GM18517 (cell line): ENCODE measurements at regions not wholly inside any gene's neighbourhood (a gene's known extent, or its start where the extent isn't known, plus 50 kb on each side); places are given as distances from the start of the nearest gene placed in this dataset.
"Not testable (repeated sequence)": the region's sequence is repeated elsewhere in the genome, so short reads cannot be mapped to it uniquely, and the experiment has no call there.

Source experiments
- ATAC-seq: cut with Tn5 transposase; IDR thresholded peaks from one replicate; pipeline ENCODE4 v1.9.1; 2021; ENCODE audit warnings: mild to moderate bottlenecking, moderate library complexity; ENCODE audit not compliant: unreplicated experiment

DNA sequence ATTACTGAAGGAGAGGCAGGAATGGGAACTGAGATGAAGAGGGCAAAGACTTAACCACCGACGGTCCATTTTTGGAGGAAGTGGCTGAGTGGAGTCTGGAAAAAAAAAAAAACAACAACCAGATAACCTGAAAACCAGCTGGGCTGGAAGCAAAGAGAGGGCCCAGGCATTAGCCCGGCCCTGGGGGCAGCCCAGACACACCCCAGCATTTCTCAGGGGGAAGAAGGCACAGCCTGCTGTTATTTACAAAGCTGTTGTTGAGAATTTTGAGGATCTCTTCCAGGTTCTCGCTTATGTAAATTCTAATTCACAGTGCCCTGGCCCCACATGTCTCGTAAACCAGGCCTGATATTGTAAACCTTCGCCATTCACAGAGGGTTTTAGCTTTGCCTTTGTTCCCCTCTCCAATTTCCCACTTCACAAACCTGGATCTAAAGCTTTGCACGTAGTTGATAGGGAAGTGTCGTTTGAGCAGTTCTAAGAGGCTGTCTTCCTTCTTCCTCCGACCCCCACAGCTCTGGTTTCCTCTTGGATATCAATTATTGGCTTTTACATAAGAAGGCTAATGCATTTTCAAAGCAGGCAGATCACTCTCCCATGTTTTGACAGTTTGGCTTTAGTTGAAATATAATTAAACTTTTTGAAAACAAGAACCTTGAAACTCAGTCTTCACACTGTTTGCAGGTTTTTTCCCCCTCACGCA lies 161.8 kb upstream of the IRF2BP2 start:
- ATAC-seq, result no peak

DNA sequence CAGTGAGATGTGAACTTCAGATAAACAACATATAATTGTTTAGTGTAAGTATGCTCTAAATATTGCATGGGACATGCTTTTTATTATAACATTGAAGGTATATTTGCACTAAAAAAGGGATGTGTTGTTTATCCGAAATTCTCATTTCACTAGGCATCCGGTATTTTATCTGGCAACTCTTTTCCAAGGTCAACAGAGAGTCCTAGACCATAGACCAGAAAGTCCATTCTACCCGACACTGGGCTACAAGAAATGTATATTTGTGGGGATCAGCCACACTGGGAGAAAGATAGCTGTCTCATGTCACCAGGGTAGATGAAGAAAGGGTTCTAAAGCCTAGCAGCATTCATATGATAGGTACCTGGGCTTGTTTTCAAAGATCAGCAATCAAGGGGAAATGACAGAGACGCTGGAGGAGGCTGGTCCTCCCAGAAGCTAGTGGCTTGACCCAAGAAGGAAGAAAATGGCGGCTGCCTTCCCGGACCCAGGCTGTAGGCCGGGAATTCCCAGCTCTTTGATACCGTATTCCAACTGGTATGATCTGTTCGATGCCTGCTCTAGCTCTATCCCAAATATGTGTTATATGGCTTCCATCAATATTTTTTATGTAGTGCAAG lies 161.1 kb upstream of the IRF2BP2 start:
- no peak for ATAC-seq

DNA sequence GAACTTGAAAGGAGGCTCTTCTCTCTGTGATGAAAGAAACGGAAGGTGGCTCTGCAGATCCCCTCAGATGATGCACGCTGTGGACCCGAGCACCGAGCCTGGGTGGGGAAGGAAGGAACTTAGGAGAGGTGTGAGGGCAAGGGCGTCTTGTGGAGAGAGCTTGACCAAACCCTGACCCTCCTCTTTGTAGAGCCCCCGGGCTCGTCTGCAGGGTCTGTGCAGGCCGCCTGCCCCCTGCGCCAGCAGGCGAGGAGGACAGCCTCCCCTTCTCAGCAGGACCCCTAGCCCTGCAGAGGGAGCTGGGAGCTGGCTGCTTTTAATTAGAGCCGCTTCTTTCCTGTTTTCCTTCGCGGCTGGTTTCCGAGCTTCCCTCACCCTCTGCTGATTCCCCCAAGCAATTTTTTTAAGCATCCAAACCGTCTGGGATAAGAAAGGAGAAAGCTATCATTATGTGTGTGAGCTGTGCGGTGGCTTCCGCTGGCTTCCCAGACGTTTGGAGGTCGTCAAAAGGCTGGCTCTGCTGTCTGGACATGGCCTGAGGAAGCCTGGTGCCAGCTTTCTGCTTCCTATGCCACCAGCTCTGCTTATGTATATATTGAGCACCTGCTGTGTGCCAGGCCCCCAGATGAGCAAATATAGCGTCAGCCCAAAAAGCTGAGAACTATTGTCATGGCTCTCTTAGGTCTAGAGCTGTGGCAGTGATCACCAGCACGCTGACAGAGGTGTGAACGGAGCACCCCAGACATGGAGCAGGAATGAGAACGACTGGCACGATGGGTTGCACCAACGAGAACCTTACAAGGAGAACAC lies 160.2 kb upstream of the IRF2BP2 start:
- ATAC-seq, result no peak

DNA sequence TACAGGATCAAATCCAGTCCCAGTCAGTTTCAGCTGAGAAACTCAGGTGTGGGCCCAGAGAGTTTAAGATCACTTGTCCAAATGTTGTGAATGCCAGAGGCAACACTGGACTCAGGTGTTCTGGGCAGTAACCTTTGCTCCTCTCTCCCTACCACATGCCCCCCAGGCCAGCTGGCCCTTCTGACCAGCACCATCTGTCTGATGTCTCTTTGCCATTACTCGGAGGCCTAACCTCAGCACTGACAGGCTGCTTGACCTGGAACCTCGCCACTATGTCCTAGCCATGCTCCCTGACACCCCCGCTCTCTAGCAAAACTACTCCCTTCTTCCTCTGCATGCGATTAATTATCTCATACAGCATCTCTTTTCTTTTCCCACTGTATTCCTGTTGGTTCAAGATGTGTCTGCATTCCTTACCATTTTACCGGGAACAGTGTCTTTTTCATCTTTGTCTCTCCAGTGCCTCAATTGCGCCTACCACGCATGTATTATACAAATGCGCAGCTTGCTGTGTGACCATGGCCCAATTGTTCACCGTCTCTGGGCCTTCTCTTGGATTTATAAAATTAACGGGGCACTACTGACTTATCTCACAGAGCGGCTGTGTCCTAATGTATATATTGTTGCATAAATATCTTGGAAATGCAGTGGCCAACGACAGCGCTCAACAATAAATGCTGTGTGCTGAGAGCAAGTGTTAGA lies 159.5 kb upstream of the IRF2BP2 start:
- ATAC-seq, result no peak

DNA sequence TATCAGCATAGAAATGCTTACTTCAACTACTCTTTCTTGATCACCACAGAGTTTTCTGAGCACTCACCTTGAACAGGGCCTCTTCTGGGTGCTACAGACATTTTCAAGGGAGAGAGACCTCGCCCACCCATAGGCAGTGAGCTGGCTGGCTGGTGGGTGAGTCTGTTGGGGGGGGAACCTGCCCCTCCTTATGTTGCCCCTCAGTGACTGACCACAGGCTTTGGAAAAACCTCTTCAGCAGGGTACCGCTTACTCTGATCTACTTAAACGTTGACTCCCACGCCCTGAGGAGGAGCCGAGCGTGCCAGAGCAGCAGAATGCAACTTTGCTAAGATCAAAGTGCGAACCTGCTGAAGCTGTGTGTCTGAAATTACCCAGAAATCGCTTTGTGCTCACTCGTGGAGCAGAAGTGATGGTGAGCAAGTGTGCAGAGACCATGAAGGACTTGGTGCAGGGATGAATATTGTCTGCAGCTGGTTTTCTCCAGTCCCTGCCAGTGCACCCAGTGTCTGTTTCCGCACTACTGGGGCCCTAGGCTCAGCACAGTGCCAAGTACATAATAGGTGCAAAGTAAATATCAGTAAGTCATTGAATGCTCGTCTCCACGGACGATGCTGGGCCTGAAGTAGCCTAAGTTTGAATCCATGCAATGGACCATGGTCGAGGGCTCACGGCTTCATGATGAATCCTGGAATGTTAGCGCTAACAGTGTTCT lies 158.7 kb upstream of the IRF2BP2 start:
- no peak for ATAC-seq

DNA sequence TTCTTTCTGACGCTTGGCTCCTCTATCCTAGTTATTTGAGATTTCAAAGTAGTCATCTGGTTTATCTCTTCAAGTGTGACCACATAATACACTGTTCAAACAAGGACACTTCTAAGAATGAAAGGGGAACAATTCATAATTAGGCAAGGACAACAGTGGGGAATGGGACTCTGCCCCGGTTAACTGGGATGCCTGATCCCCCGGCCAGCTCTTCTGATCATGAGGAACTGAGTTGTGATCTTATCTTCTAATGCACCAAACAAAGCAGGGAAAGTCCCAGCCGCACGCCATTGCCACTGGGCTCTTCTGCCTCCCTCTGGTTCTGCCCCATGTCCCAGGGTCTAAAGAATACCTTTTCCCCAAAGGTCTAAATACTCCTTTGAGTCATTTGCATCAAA lies 158.2 kb upstream of the IRF2BP2 start:
- no peak for ATAC-seq

DNA sequence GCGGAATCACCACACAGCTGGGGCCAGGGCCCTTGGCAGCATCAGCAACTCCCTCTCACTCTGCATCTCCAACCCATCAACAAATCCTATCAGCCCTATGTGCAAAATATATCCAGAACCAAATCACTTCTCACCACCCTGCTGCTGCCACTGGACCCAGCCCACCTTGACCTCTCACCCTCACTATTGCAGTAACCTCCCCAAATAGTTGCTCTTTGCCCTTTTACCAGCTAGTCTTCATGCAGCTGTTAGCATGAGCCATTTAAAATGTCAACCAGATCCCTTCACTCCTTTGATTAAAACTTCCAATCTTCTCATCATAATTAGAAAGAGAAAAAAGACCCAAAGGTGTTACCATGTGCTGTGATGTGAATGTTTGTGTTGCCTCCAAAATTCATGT lies 155.7 kb upstream of the IRF2BP2 start:
- ATAC-seq, result no peak

DNA sequence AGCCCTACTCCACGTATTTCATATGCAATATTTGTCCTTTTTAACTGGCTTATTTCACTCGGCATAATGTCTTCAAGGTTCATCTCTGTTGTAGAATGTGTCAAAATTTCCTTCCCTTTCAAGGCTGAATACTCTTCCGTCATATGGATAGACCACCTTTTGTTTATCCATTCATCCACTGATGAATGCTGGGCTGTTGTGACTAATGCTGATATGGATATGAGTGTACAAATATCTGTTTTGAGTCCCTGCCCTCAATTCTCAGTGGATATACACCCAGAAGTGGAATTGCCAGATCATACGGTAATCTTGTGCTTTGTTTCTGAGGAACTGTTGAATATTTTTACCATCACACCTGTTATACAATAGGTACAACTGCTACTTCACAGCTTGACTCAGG lies 155.2 kb upstream of the IRF2BP2 start:
- no peak for ATAC-seq

DNA sequence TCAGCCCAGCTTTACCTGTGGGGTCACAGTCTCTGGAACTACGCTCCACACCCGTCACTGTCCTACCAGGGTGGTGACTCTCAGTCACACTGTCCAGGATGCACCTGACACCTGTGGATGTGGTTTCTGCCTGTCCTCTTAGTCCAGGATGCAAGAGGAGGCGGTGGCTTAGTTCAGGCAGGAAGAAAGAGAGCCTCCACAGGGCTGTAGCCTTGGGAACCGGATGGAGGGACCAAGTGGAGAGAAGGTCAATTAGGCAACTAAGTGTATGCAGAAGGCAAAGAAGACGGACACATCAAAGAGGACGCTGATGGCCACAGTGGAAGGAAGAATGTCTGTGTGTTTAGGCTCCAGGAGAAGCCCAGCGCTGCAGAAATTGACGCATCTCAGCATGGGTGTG lies 153.9 kb upstream of the IRF2BP2 start:
- ATAC-seq, result no peak

DNA sequence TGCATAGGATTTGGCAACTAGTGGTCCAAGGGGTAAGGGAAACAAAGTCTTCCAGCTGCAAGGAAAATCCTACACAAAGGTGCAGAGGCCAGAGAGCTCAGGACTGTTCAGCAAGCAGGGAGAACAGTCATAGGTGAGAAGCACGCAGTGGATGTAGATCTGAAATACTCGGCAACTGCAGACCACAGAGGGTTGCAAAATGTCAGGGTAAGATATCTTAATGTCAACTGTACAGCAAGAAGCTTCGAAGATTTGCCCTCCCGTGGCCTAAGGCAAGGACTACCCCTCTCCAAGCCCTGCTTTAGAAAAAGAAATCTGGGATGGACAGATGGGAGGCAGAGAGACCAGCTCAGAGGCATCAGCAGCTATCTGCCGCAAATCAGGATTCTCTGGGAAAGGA lies 153.4 kb upstream of the IRF2BP2 start:
- ATAC-seq, result no peak

DNA sequence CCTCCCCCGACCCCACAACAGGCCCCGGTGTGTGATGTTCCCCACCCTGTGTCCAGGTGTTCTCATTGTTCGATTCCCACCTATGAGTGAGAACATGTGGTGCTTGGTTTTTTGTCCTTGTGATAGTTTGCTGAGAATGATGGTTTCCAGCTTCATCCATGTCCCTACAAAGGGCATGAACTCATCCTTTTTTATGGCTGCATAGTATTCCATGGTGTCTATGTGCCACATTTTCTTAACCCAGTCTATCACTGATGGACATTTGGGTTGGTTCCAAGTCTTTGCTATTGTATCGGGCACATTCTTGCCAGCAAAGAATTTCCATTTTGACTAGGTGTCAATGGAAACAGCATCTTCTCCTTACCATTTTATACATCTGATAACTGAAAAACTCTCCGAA lies 152.1 kb upstream of the IRF2BP2 start:
- not testable (repeated sequence) for ATAC-seq

DNA sequence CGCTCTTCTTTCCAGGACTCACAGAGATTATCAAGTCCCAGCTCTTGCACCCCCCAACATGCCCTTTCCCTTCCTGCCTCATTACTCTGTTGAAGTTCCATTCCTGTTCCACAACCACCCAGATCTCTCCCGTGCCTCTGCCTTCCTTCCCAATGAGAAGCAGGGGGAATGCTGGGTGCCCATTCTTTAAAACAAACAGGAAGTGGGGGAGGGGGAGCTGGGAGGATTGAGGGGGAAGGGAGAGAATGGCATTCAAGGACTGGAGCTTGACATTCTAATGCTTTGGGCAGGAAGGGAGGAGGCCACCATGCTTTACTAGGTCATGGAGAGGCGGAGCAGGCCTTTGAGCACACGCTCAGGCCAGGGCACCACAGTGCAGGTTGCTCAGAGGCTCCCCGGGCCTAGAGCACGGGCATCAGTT lies 150.3 kb upstream of the IRF2BP2 start:
- no peak for ATAC-seq

DNA sequence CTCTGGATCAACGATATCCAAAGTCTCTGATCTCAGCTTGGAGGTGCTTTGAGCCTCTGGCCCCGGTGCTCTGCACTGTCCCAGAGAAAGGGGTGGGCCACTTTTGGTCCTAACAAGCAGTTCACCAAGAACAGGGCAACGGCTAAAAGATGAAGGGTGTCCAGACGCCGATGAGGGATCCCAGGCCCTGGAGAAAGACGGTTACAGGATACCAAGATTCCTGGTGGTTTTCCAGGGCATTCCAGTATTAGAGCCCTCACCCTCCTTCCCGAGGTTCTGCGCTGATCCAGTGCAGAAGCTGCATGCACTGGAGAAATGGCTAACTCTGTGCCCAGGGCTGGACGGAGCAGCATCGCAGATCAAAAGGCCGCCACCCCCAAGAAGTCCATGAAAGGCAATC lies 149.9 kb upstream of the IRF2BP2 start:
- ATAC-seq, result no peak

DNA sequence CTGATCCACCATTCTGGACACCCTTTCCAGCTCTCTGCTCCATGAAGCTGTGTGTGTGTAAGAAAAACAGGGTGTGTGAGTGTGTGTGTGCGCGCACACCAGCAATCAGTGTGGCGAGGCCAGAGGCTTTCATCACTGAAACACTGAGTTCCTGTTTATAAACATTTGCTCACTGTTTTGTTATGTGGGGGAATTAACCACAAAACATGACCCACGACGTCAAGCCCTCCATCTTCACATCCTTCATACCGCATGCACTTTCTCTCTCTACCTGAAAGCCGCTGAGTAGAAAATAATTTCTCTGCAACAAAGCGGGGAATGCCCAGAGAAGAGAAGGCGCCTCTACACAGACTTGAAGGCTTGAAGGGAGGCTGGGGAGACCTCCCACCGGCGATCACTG lies 148.9 kb upstream of the IRF2BP2 start:
- ATAC-seq, result no peak

DNA sequence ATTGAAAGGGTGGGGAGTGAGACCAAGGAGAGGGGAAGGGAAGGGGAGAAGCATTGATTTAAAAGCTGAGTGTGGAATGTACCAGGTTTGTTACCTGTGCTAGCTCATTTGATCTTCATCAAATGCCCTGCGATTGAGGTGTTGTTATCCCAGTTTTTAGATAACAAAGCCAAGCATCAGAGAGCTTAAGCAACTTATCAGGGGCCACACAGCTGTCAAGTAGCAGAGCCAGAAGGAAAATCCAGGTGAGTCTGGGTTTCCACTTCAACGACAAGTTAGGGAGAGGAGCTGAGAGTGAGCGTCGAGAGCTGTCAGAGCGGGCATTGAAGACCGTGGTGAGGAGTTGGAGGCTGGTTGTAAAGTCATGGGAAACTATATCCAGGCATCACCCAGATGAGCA lies 146.9 kb upstream of the IRF2BP2 start:
- no peak for ATAC-seq

DNA sequence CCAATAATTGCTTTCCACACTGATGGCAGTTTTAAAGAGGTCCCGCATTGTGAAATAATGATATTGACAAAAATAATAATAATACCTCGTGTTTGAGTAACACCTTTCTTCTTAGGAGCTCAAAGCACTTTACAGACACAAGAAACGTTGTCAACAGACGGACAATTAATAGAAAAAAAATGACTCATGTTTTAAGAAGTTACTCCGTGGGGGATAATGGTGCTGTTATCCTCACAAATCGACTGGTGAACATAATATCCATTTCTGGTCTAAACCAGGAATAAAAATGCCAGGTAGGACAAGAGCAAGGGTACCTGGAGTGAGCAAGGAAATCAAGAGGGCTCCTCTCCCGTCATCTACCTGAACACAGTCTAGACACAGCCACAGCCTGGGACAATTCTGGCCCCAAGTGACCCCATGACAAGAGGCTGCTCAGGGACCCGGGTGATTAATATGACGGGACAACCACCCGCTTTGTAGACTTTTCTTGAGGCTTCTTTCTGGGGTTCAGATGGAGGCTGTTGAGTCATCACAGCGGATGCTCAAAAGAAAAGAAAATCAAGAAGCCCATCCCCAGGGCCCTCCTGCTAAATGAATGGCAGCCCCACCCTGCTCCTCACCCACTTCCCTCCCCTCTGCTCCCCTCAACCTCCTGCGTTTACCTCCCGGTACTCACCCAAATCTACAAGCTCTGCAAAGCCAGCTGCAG lies 146.2 kb upstream of the IRF2BP2 start:
- ATAC-seq, result no peak

DNA sequence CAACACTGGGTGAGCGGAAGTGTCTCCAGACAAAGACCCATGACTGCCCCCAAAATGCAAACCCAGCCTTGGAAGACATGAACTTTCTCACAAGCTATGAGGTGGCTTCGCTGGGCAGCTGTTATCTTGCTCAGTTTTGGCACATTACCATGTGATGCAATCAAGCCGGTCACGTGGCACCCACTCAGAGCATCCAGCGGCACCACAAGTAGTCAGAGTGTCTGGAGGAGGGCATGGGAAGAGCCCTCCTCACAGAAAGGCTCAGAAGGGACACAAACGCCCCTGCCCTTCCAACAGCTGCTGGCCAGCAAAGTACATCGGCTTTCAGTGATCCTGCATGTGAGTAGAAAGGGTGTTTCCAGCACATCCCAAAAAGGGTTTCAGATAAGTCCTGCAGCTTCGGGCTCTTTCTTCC lies 145.5 kb upstream of the IRF2BP2 start:
- ATAC-seq, result no peak

DNA sequence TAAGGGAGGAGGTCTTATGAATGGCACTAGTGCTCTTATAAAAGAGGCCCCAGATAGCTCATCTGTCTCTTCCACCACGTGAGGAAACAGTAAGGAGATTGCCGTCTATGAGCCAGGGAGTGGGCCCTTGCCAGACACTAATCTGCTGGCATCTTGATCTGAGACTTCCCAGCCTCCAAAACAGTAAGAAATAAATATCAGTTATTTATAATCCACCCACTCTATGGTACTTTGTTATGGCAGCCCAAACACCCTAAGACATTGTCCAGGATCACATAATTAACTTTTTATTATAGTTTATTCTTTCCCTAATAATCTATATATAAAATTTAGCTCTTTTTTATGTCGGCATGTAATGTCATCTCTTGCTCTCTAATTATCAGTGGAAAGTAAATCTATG lies 144.0 kb upstream of the IRF2BP2 start:
- ATAC-seq, result no peak

DNA sequence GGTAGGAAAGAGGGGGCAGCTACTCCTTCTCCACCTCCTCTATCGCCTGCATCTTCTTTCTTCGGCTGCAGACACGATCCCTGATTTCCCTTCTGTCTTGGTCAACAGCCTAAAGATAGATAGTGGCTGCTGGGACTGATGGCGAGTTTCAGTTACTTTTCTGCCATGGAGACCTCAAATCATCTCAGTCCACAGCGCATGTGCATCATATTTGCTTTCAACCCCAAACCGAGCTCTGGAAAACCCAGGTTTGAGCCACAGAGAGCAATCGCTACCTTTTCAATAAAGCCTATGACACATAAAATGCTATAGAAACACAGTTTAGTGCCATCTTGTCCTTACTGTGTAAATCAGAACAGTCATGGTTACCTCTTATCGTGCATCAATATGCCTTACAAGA lies 142.9 kb upstream of the IRF2BP2 start:
- no peak for ATAC-seq

DNA sequence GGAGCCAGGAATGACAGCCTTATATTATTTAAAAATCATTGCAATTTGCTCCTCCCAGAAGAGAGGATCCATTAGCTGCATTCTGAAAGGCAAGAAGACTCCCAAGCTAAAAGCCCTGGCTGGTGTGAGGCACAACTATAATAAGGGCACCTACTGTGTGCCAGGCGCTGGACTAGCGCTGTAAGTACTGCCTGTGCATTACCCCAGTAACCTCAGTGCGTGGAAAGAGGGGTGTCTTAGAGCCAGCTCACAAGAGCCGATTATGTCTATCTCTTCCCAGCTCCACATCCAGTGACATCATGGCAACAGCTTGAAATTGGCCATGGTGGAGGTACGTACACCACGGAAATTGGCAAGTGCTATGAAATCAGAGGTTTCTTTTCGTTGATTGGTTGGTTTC lies 141.7 kb upstream of the IRF2BP2 start:
- no peak for ATAC-seq
